ENCODE measurements at regions not wholly inside any gene's neighbourhood (a gene's known extent, or its start where the extent isn't known, plus 50 kb on each side); places are given as distances from the start of the nearest gene placed in this dataset.

DNA sequence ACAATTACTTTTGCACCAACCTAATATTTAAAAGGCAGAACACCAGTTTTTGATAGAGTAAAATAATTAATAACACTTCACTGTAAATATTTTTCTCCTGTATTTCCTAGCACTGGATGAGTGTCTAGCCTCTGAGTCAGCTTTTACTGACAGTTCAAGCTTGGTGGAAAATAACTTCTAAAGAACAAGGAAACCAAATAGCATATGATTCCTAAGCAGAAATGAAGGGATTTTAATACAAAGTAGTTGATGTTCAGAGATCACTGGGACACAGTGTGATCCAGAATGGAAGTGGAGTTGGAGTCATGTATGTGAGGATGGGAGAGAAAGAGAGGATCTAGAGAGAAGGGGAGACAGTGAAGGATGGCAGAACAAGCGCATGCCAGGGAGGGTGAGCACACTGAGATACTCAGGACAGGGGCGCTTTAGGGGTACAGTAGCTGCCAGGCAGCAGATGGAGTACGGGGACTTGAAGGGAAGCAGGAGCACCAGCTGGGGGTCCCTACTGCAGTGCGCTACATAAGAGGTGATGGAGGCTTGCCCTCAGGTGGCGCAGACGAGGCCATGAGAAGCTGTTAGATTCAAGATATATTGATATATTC is 117.9 kb upstream of the KLF6 start:
- Histone ChIP-seq H4K20me1 (ENCODE audit: control insufficient read depth, insufficient read depth, low read length, poor library complexity, severe bottlenecking) (no peaks in the 10 kb centered on the region), H3K4me1 (ENCODE audit: control insufficient read depth in 2 of 2, insufficient read depth in 2 of 2, low read length in 2 of 2) (peaks cover 50 to 67% of the 10 kb centered on the region in 2 donors), H3K9ac (ENCODE audit: low read length) (peak overlapping the region; percentile 28), H3K4me2 (replicated peaks; ENCODE audit: low read depth, low read length, poor library complexity, severe bottlenecking) (peak overlapping the region; percentile 59), H3K9me3 (ENCODE audit: control extremely low read depth in 1 of 3, control insufficient read depth in 2 of 3, insufficient read depth in 1 of 3, low read length in 2 of 3) (peaks cover 0 to 3% (median 2%) of the 10 kb centered on the region in 3 donors), H3K27ac (ENCODE audit: low read length in 2 of 2) (peak overlapping the region; percentile 94 to 99), H3K79me2 (ENCODE audit: control insufficient read depth, insufficient read depth, low read length) (no peaks in the 10 kb centered on the region), H3K4me3 (ENCODE audit: control extremely low read depth in 1 of 5, extremely low read depth in 1 of 5, insufficient read depth in 1 of 5, low read depth in 2 of 5, low read length in 4 of 5) (peak overlapping the region in 1 of 5 experiments; percentile 13), H3K36me3 (replicated peaks in 1 of 2; ENCODE audit: control extremely low read depth in 1 of 2, control insufficient read depth in 1 of 2, extremely low read depth in 1 of 2, insufficient read depth in 2 of 2, low read length in 1 of 2) (no peaks in the 10 kb centered on the region), H2AFZ (ENCODE audit: insufficient read depth, low read depth, low read length, poor library complexity, severe bottlenecking) (no peak overlapping the region), H3K27me3 (replicated peaks in 1 of 4; ENCODE audit: control extremely low read depth in 1 of 4, control insufficient read depth in 3 of 4, insufficient read depth in 4 of 4, low read length in 3 of 4) (no peaks in the 10 kb centered on the region)
- Mint-ChIP-seq H3K27ac (peak overlapping the region; percentile 94), H3K9me3 (ENCODE audit: insufficient read depth) (peaks cover 4% of the 10 kb centered on the region), H3K4me1 (peaks cover 54% of the 10 kb centered on the region), H3K27me3 (no peaks in the 10 kb centered on the region), H3K4me3 (peak overlapping the region; percentile 66)
- CTCF ChIA-PET: interaction anchor here (0.7 to 1.6 kb wide), 3 partner anchors 9 to 118 kb away, joined by 3 to 11 read pairs (median 8); partner anchors contain the start of gene KLF6
- intact Hi-C loops (cut with micrococcal nuclease): loop anchor here (1.0 to 10.0 kb wide), 8 partner anchors 28 to 430 kb away; partner anchors contain the start of gene KLF6
- TF ChIP-seq CTCF (IDR thresholded peaks at IDR 0.05) (no peak), EZH2 (IDR thresholded peaks at IDR 0.05; ENCODE audit: borderline replicate concordance, insufficient read depth, low read depth, low read length, poor library complexity, severe bottlenecking) (no peak)
- ATAC-seq (ENCODE audit: low read depth) (peak; percentile 25), DNase-seq (no peak)
- POLR2A ChIA-PET: interaction anchor here (2.8 kb wide), 1 partner anchor 117 kb away, joined by 20 read pairs; the partner anchor contains the start of gene KLF6
- 100% methylated on average over 3 of the region's 6 CpGs for WGBS (ENCODE audit: insufficient coverage)

All from B cell (primary cell).